H1 (cell line): ENCODE measurements at regions not wholly inside any gene's neighbourhood (a gene's known extent, or its start where the extent isn't known, plus 50 kb on each side); places are given as distances from the start of the nearest gene placed in this dataset.

Source experiments
- CTCF ChIA-PET: fragments of 300-600 bp; sonication (Branson Sonifier 250); formaldehyde crosslinking; loops from one replicate; lab custom pipeline; 2021; ENCODE audit not compliant: partially characterized antibody; lab: Charles Lee
- POLR2A ChIA-PET: fragments of 300-600 bp; sonication (Branson Sonifier 250); formaldehyde crosslinking; loops from one replicate; lab custom pipeline; 2021; ENCODE audit warnings: inconsistent platforms; ENCODE audit not compliant: partially characterized antibody; lab: Charles Lee
- DNase-seq, 2 experiments: peaks; one replicate each; pipeline versions ENCODE4 v3.0.0 to v3.0.0-alpha.2; 2010 to 2022; ENCODE audit warnings: low spot score in 2 of 2, low read depth in 1 of 2, mixed read lengths in 1 of 2
- FAIRE-seq: peaks from 2 replicates; lab custom pipeline; 2011; peaks lifted over from hg19 to GRCh38; lab: Jason Lieb, UNC
- H2AFZ ChIP-seq: 2 replicates; pipeline ENCODE4 v1.8.1; 2012; ENCODE audit warnings: low read length, inconsistent platforms
- H2AK5ac ChIP-seq: 2 replicates; pipeline ENCODE4 v1.6.1; 2013; ENCODE audit warnings: low read depth, low read length
- H2BK120ac ChIP-seq: replicated peaks from 2 replicates; pipeline ENCODE3; 2013; ENCODE audit warnings: low read depth, low read length, inconsistent platforms
- H2BK12ac ChIP-seq: 2 replicates; pipeline ENCODE4 v1.6.1; 2013; ENCODE audit warnings: low read depth, low read length
- H2BK15ac ChIP-seq: 2 replicates; pipeline ENCODE4 v1.6.1; 2013; ENCODE audit warnings: low read length
- H2BK20ac ChIP-seq: 2 replicates; pipeline ENCODE4 v1.6.1; 2013; ENCODE audit warnings: low read length
- H2BK5ac ChIP-seq: 2 replicates; pipeline ENCODE4 v1.6.1; 2013; ENCODE audit warnings: low read depth, low read length
- H3K14ac ChIP-seq: 2 replicates; pipeline ENCODE4 v1.6.1; 2013; ENCODE audit warnings: inconsistent platforms; ENCODE audit not compliant: insufficient read length
- H3K18ac ChIP-seq: 2 replicates; pipeline ENCODE4 v1.6.1; 2013; ENCODE audit warnings: low read length; ENCODE audit errors: extremely low read depth
- H3K23ac ChIP-seq: 2 replicates; pipeline ENCODE4 v1.6.1; 2013; ENCODE audit warnings: inconsistent platforms; ENCODE audit not compliant: insufficient read length
- H3K23me2 ChIP-seq: 2 replicates; pipeline ENCODE4 v1.6.1; 2013; ENCODE audit warnings: low read depth, low read length
- H3K27ac ChIP-seq: 2 replicates; pipeline ENCODE4 v1.6.1; 2011; ENCODE audit warnings: low read depth, low read length, inconsistent platforms
- H3K27me3 ChIP-seq, 4 experiments: replicated peaks in 1 of 4; 1 replicate in 1 of 4; 2 replicates in 3 of 4; pipeline versions ENCODE4 v1.6.1 to v1.8.1; 2011 to 2013; ENCODE audit warnings: low read length in 3 of 4, mild to moderate bottlenecking in 3 of 4, inconsistent platforms in 2 of 4, mixed read lengths in 2 of 4, moderate library complexity in 1 of 4; ENCODE audit not compliant: control insufficient read depth in 3 of 4, insufficient read depth in 3 of 4; ENCODE audit errors: extremely low read depth in 1 of 4
- H3K36me3 ChIP-seq, 4 experiments: 2 replicates each; pipeline versions ENCODE4 v1.6.1 to v1.8.1; 2011 to 2013; ENCODE audit warnings: mild to moderate bottlenecking in 4 of 4, low read length in 3 of 4, moderate library complexity in 2 of 4, control low read depth in 1 of 4, inconsistent platforms in 1 of 4; ENCODE audit not compliant: insufficient read depth in 4 of 4, control insufficient read depth in 2 of 4
- H3K4ac ChIP-seq: replicated peaks from 2 replicates; pipeline ENCODE3; 2013; ENCODE audit warnings: low read length, low read depth, mixed read lengths, inconsistent platforms; ENCODE audit not compliant: insufficient read length
- H3K4me1 ChIP-seq, 4 experiments: replicated peaks in 1 of 4; 1 replicate in 1 of 4; 2 replicates in 3 of 4; pipeline versions ENCODE4 v1.6.1 to v1.8.1; 2011 to 2013; ENCODE audit warnings: low read length in 3 of 4, inconsistent platforms in 2 of 4, mixed read lengths in 1 of 4; ENCODE audit not compliant: insufficient read depth in 4 of 4, control insufficient read depth in 3 of 4
- H3K4me2 ChIP-seq, 2 experiments: 2 replicates each; pipeline versions ENCODE4 v1.6.1 to v1.8.1; 2011 to 2013; ENCODE audit warnings: low read depth in 2 of 2, low read length in 2 of 2, control low read depth in 1 of 2, inconsistent platforms in 1 of 2, mild to moderate bottlenecking in 1 of 2; ENCODE audit not compliant: insufficient read depth in 1 of 2
- H3K4me3 ChIP-seq, 4 experiments: fragments of 200-600, 300-600 bp in 1 of 4; sonication (generic), shearing (Covaris generic), sonication (Bioruptor Twin) in 1 of 4; 2 replicates each; pipeline versions ENCODE4 v1.5.1 to v1.8.1; 2011 to 2016; ENCODE audit warnings: low read length in 4 of 4, low read depth in 3 of 4, control low read depth in 2 of 4, inconsistent platforms in 2 of 4, mild to moderate bottlenecking in 2 of 4, mixed read lengths in 1 of 4, moderate library complexity in 1 of 4; ENCODE audit not compliant: insufficient read depth in 2 of 4; ENCODE audit errors: extremely low read depth in 1 of 4
- H3K56ac ChIP-seq: replicated peaks from 2 replicates; pipeline ENCODE3; 2013; ENCODE audit warnings: low read depth, mild to moderate bottlenecking, mixed read lengths, low read length, inconsistent platforms; ENCODE audit not compliant: insufficient read length
- H3K79me1 ChIP-seq: 2 replicates; pipeline ENCODE4 v1.6.1; 2013; ENCODE audit warnings: low read depth, low read length, control low read depth
- H3K79me2 ChIP-seq, 2 experiments: 2 replicates each; pipeline versions ENCODE4 v1.6.1 to v1.8.1; 2012 to 2013; ENCODE audit warnings: low read length in 2 of 2, mild to moderate bottlenecking in 2 of 2, inconsistent platforms in 1 of 2; ENCODE audit not compliant: insufficient read depth in 2 of 2, control insufficient read depth in 1 of 2
- H3K9ac ChIP-seq, 4 experiments: replicated peaks in 1 of 4; 1 replicate in 1 of 4; 2 replicates in 3 of 4; pipeline versions ENCODE4 v1.6.1 to v1.8.1; 2011 to 2013; ENCODE audit warnings: low read depth in 3 of 4, low read length in 3 of 4, control low read depth in 2 of 4, mild to moderate bottlenecking in 2 of 4, moderate library complexity in 2 of 4, inconsistent platforms in 1 of 4; ENCODE audit errors: extremely low read depth in 1 of 4
- H3K9me3 ChIP-seq, 2 experiments: 2 replicates each; pipeline versions ENCODE4 v1.6.1 to v1.8.1; 2012 to 2013; ENCODE audit warnings: mild to moderate bottlenecking in 2 of 2, moderate library complexity in 2 of 2, control low read depth in 1 of 2, inconsistent platforms in 1 of 2, low read depth in 1 of 2, low read length in 1 of 2, mixed read lengths in 1 of 2; ENCODE audit not compliant: insufficient read depth in 2 of 2
- H4K20me1 ChIP-seq, 2 experiments: replicated peaks in 1 of 2; 2 replicates each; pipeline versions ENCODE3 to v1.8.1; 2011 to 2013; ENCODE audit warnings: inconsistent platforms in 2 of 2, low read length in 2 of 2, mild to moderate bottlenecking in 1 of 2; ENCODE audit not compliant: insufficient read depth in 2 of 2, control insufficient read depth in 1 of 2
- H4K5ac ChIP-seq: 2 replicates; pipeline ENCODE4 v1.6.1; 2013; ENCODE audit warnings: low read length, low read depth, mixed read lengths, inconsistent platforms; ENCODE audit not compliant: insufficient read length
- H4K8ac ChIP-seq: 2 replicates; pipeline ENCODE4 v1.8.0; 2013; ENCODE audit warnings: mild to moderate bottlenecking, moderate library complexity, low read length, inconsistent platforms; ENCODE audit not compliant: insufficient read depth; ENCODE audit errors: extremely low read depth
- H4K91ac ChIP-seq: replicated peaks from 2 replicates; pipeline ENCODE3; 2013; ENCODE audit warnings: low read length, mixed read lengths, inconsistent platforms; ENCODE audit not compliant: insufficient read length
- BCL11A ChIP-seq, 2 experiments: IDR thresholded peaks; one replicate each; pipeline ENCODE4 v1.6.1; 2011; ENCODE audit warnings: low read depth in 2 of 2, low read length in 2 of 2, mild to moderate bottlenecking in 2 of 2
- CREB1 ChIP-seq: IDR thresholded peaks from 2 replicates; pipeline ENCODE4 v1.6.1; 2012; ENCODE audit warnings: inconsistent platforms
- CTBP2 ChIP-seq: IDR thresholded peaks from 2 replicates; pipeline ENCODE4 v1.7.0; 2011; ENCODE audit warnings: borderline replicate concordance, mild to moderate bottlenecking, moderate library complexity, mixed read lengths, low read length; ENCODE audit not compliant: insufficient read depth, insufficient read length
- CTCF ChIP-seq, 3 experiments: IDR thresholded peaks; 1 replicate in 2 of 3; 2 replicates in 1 of 3; pipeline versions ENCODE4 v1.5.1 to v1.6.1; 2011; ENCODE audit warnings: low read length in 3 of 3, mild to moderate bottlenecking in 3 of 3, inconsistent platforms in 2 of 3, low read depth in 1 of 3, moderate library complexity in 1 of 3; ENCODE audit not compliant: insufficient read depth in 1 of 3; ENCODE audit errors: control extremely low read depth in 1 of 3
- EP300 ChIP-seq, 2 experiments: IDR thresholded peaks; 1 replicate in 1 of 2; 2 replicates in 1 of 2; pipeline ENCODE4 v1.6.1; 2011 to 2012; ENCODE audit warnings: low read depth in 2 of 2, low read length in 2 of 2, mild to moderate bottlenecking in 2 of 2, borderline replicate concordance in 1 of 2, inconsistent platforms in 1 of 2, moderate library complexity in 1 of 2
- JUND ChIP-seq: IDR thresholded peaks from 2 replicates; pipeline ENCODE4 v1.6.1; 2011; ENCODE audit warnings: mild to moderate bottlenecking, improper control_type of control experiment, low read length
- POLR2AphosphoS5 ChIP-seq: IDR thresholded peaks from 2 replicates; pipeline ENCODE4 v1.6.1; 2011; ENCODE audit warnings: low read depth, low read length
- SP1 ChIP-seq: IDR thresholded peaks from 2 replicates; pipeline ENCODE4 v1.6.1; 2011; ENCODE audit warnings: low read depth, low read length
- TAF1 ChIP-seq: IDR thresholded peaks from 2 replicates; pipeline ENCODE4 v1.6.1; 2011; ENCODE audit warnings: mild to moderate bottlenecking, low read depth, low read length
- TAF7 ChIP-seq: optimal IDR thresholded peaks from 2 replicates; pipeline ENCODE3; 2011; ENCODE audit warnings: low read depth, mild to moderate bottlenecking, inconsistent platforms, low read length, moderate library complexity, borderline replicate concordance
- WGBS, 2 experiments: shearing (Covaris generic) in 1 of 2; methylation state at CpG; one replicate each; pipeline versions ENCODE4 v1.1.6 to v1.1.7; 2013 to 2015; ENCODE audit warnings: low lambda C conversion rate in 2 of 2, mixed read lengths in 2 of 2, inconsistent platforms in 1 of 2, low coverage in 1 of 2, missing lambda C conversion rate in 1 of 2; ENCODE audit not compliant: insufficient replicate concordance in 2 of 2, insufficient coverage in 1 of 2, insufficient read length in 1 of 2; ENCODE audit errors: extremely low coverage in 1 of 2, missing lambda C conversion rate in 1 of 2; 5-methylcytosine and 5-hydroxymethylcytosine counted together
- TF ChIP-seq, protein P1 (sequence below): IDR thresholded peaks from 2 replicates; pipeline ENCODE4 v1.6.1; 2012; ENCODE audit warnings: low read length, inconsistent platforms

DNA sequence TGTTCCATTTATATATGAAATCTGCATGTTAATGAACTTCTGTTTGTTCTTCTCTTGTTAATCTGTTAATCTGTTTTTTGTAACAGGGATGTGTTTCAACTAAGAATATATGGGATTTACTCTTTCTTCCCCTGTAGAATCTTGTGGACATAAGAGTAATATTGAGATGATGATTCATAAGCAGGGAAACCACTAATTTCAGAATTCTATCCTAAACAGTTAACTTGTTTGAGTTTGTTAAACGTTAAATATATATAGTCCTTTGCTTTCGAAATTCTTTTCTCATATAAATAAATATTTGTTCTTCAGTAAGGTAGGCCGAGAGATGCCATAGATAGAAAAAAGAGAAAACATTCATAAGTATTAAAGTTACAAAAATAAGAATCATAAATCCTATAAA lies 1052.2 kb upstream of the SPRY2 start:
- ChIA-PET POLR2A (no interaction called here), CTCF (no interaction called here)
- Histone ChIP-seq H3K27ac (no peak overlapping the region), H2BK20ac (no peak overlapping the region), H3K9ac (no peak overlapping the region), H3K23me2 (no peaks in the 10 kb centered on the region), H3K27me3 (no peaks in the 10 kb centered on the region), H4K20me1 (no peaks in the 10 kb centered on the region), H3K4me3 (no peak overlapping the region), H3K56ac (no peak overlapping the region), H3K36me3 (no peaks in the 10 kb centered on the region), H2BK12ac (no peak overlapping the region), H2AK5ac (no peak overlapping the region), H4K91ac (no peak overlapping the region), H3K18ac (no peak overlapping the region), H3K23ac (no peak overlapping the region), H2BK120ac (no peak overlapping the region), H3K79me2 (no peaks in the 10 kb centered on the region), H3K4me2 (no peak overlapping the region), H3K4ac (no peak overlapping the region), H3K14ac (no peak overlapping the region), H2BK15ac (no peak overlapping the region), H3K4me1 (peaks cover 0 to 7% (median 0%) of the 10 kb centered on the region in 4 experiments; a peak in 2 of 7 replicates), H4K8ac (no peak overlapping the region), H2AFZ (no peak overlapping the region), H4K5ac (no peak overlapping the region), H3K9me3 (no peaks in the 10 kb centered on the region; a peak in 1 of 4 replicates), H2BK5ac (no peak overlapping the region), H3K79me1 (no peaks in the 10 kb centered on the region)
- FAIRE-seq (no peak), DNase-seq (no peak)
- WGBS, 2 experiments = 77% methylated on average over 3 of the region's 3 CpGs; no CpG with 5 or more reads in 1 of the 2 experiments
- TF ChIP-seq BCL11A (IDR thresholded peaks at IDR 0.05; ENCODE audit: low read depth in 2 of 2, low read length in 2 of 2) (no peak), SP1 (no peak), CTCF (IDR thresholded peaks at IDR 0.05; ENCODE audit: control extremely low read depth in 1 of 3, insufficient read depth in 1 of 3, low read depth in 1 of 3, low read length in 3 of 3) (no peak), TAF7 (no peak), EP300 (IDR thresholded peaks at IDR 0.05; ENCODE audit: borderline replicate concordance in 1 of 2, low read depth in 2 of 2, low read length in 2 of 2) (no peak), POLR2AphosphoS5 (no peak), TAF1 (no peak), JUND (no peak), CTBP2 (no peak), CREB1 (no peak)
- TF ChIP-seq, protein P1, sequence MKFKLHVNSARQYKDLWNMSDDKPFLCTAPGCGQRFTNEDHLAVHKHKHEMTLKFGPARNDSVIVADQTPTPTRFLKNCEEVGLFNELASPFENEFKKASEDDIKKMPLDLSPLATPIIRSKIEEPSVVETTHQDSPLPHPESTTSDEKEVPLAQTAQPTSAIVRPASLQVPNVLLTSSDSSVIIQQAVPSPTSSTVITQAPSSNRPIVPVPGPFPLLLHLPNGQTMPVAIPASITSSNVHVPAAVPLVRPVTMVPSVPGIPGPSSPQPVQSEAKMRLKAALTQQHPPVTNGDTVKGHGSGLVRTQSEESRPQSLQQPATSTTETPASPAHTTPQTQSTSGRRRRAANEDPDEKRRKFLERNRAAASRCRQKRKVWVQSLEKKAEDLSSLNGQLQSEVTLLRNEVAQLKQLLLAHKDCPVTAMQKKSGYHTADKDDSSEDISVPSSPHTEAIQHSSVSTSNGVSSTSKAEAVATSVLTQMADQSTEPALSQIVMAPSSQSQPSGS = no peak
